ENCODE measurements at regions not wholly inside any gene's neighbourhood (a gene's known extent, or its start where the extent isn't known, plus 50 kb on each side); places are given as distances from the start of the nearest gene placed in this dataset.

GRCh38 chr12:111310076-111310870 is 58.6 kb downstream of the PHETA1 start:
- no peak for DNase-seq (ENCODE audit: low read depth)

GRCh38 chr12:111309584-111309983 is 59.3 kb downstream of the PHETA1 start:
- DNase-seq (ENCODE audit: low read depth), result no peak

GRCh38 chr12:111308473-111308872 is 60.4 kb downstream of the PHETA1 start:
- DNase-seq (ENCODE audit: low read depth), result no peak

- DNase-seq (ENCODE audit: low read depth), result no peak
Observed at GRCh38 chr12:111304642-111305071, 64.2 kb downstream of the PHETA1 start.

- no peak for DNase-seq (ENCODE audit: low read depth)
Observed at GRCh38 chr12:111303531-111303930, 65.4 kb downstream of the PHETA1 start.

GRCh38 chr12:111298582-111299436 is 70.1 kb downstream of the PHETA1 start:
- no peak for DNase-seq (ENCODE audit: low read depth)

- DNase-seq (ENCODE audit: low read depth), result no peak
Observed at GRCh38 chr12:111297703-111298426, 71.0 kb downstream of the PHETA1 start.

GRCh38 chr12:111296906-111297463 is 71.9 kb downstream of the PHETA1 start:
- DNase-seq (ENCODE audit: low read depth), result no peak

- no peak for DNase-seq (ENCODE audit: low read depth)
Observed at GRCh38 chr12:111295176-111295575, 73.7 kb downstream of the PHETA1 start.

GRCh38 chr12:111293266-111294009 is 75.5 kb downstream of the PHETA1 start:
- no peak for DNase-seq (ENCODE audit: low read depth)

- DNase-seq (ENCODE audit: low read depth), result no peak
Observed at GRCh38 chr12:111291357-111291756, 77.5 kb downstream of the PHETA1 start.

- DNase-seq (ENCODE audit: low read depth), result no peak
Observed at GRCh38 chr12:111288771-111289170, 80.1 kb downstream of the PHETA1 start.

- DNase-seq (ENCODE audit: low read depth), result no peak
Observed at GRCh38 chr12:111287125-111287900, 81.6 kb downstream of the PHETA1 start.

GRCh38 chr12:111285200-111285599 is 83.7 kb downstream of the PHETA1 start:
- DNase-seq (ENCODE audit: low read depth), result no peak

GRCh38 chr12:111284709-111285108 is 84.2 kb downstream of the PHETA1 start:
- DNase-seq (ENCODE audit: low read depth), result no peak

GRCh38 chr12:111283966-111284365 is 84.9 kb downstream of the PHETA1 start:
- DNase-seq (ENCODE audit: low read depth), result no peak

- DNase-seq (ENCODE audit: low read depth), result no peak
Observed at GRCh38 chr12:111283521-111283920, 85.4 kb downstream of the PHETA1 start.

GRCh38 chr12:111277570-111277969 is 91.3 kb downstream of the PHETA1 start:
- DNase-seq (ENCODE audit: low read depth), result no peak

GRCh38 chr12:111276146-111276545 is 92.7 kb downstream of the PHETA1 start:
- DNase-seq (ENCODE audit: low read depth), result no peak

GRCh38 chr12:111275308-111275707 is 93.6 kb downstream of the PHETA1 start:
- DNase-seq (ENCODE audit: low read depth), result no peak

- no peak for DNase-seq (ENCODE audit: low read depth)
Observed at GRCh38 chr12:111274777-111275176, 94.1 kb downstream of the PHETA1 start.
